HepG2 (cell line): ENCODE measurements at regions not wholly inside any gene's neighbourhood (a gene's known extent, or its start where the extent isn't known, plus 50 kb on each side); places are given as distances from the start of the nearest gene placed in this dataset.

Experiments used
- ATAC-seq: fragments of 200-7000 bp; cut with Tn5 transposase; 3 replicates; pipeline ENCODE4 v1.9.1; 2020; ENCODE audit warnings: mild to moderate bottlenecking, moderate library complexity
- BruUV-seq: library from RNA; stranded (reverse); fragments of 400-500 nt; replicated peaks from 2 replicates; lab custom pipeline; 2021; lab: Mats Ljungman, UMichigan
- CTCF ChIA-PET: fragments of 300-600 bp; formaldehyde crosslinking; extraction: SDS; loops from one replicate; lab custom pipeline; 2021; ENCODE audit warnings: low total read pairs, inconsistent platforms, low intra/inter-chr PET ratio; lab: Yijun Ruan, JAX
- POLR2A ChIA-PET: fragments of 350-600 bp; sonication (Branson Sonifier 250); formaldehyde crosslinking; loops from one replicate; lab custom pipeline; 2020; ENCODE audit warnings: antibody characterized with exemption, inconsistent platforms; lab: Yijun Ruan, JAX
- DNase-seq: peaks from one replicate; pipeline ENCODE4 v3.0.0-alpha.2; 2015; ENCODE audit warnings: low spot score
- FAIRE-seq: peaks from 3 replicates; lab custom pipeline; 2011; peaks lifted over from hg19 to GRCh38; lab: Jason Lieb, UNC
- H2AFZ ChIP-seq: one replicate; pipeline ENCODE4 v1.6.1; 2011; ENCODE audit warnings: low read length, inconsistent platforms
- H3K27ac ChIP-seq: fragments of 300-600 bp; 3 replicates; pipeline ENCODE4 v1.8.0; 2011; ENCODE audit warnings: mixed run types, mild to moderate bottlenecking, mixed read lengths, low read length, inconsistent platforms; ENCODE audit not compliant: insufficient read depth; ENCODE audit errors: extremely low read length
- H3K27me3 ChIP-seq, 2 experiments: fragments of 200-600 bp in 1 of 2; 2 replicates in 1 of 2; 3 replicates in 1 of 2; pipeline versions ENCODE4 v1.6.0 to v1.8.0; 2011; ENCODE audit warnings: low read length in 2 of 2, mild to moderate bottlenecking in 2 of 2, moderate library complexity in 2 of 2, inconsistent platforms in 1 of 2; ENCODE audit not compliant: insufficient read depth in 2 of 2, control insufficient read depth in 1 of 2
- H3K36me3 ChIP-seq, 2 experiments: fragments of 200-600 bp in 1 of 2; replicated peaks in 1 of 2; 2 replicates in 1 of 2; 3 replicates in 1 of 2; pipeline versions ENCODE4 v1.5.1 to v1.8.0; 2011; ENCODE audit warnings: low read length in 2 of 2, inconsistent platforms in 1 of 2; ENCODE audit not compliant: insufficient read depth in 2 of 2, control insufficient read depth in 1 of 2
- H3K4me1 ChIP-seq: 2 replicates; pipeline ENCODE4 v1.5.1; 2012; ENCODE audit warnings: low read length, inconsistent platforms; ENCODE audit not compliant: insufficient read depth
- H3K4me2 ChIP-seq: 2 replicates; pipeline ENCODE4 v1.6.0; 2011; ENCODE audit warnings: low read depth, low read length, inconsistent platforms
- H3K4me3 ChIP-seq, 3 experiments: fragments of 200-600 bp in 1 of 3; sonication (generic), shearing (Covaris generic) in 1 of 3; replicated peaks in 1 of 3; 2 replicates each; pipeline ENCODE4 v1.5.1; 2011 to 2016; ENCODE audit warnings: low read length in 3 of 3, inconsistent platforms in 2 of 3, low read depth in 2 of 3, mild to moderate bottlenecking in 2 of 3, control low read depth in 1 of 3, mixed read lengths in 1 of 3; ENCODE audit not compliant: insufficient read depth in 1 of 3
- H3K79me2 ChIP-seq: one replicate; pipeline ENCODE4 v1.6.1; 2011; ENCODE audit warnings: low read length, inconsistent platforms; ENCODE audit not compliant: insufficient read depth
- H3K9ac ChIP-seq: 2 replicates; pipeline ENCODE4 v1.6.0; 2011; ENCODE audit warnings: mild to moderate bottlenecking, low read depth, low read length, inconsistent platforms; ENCODE audit not compliant: insufficient read depth
- H3K9me3 ChIP-seq: 2 replicates; pipeline ENCODE4 v1.5.1; 2012; ENCODE audit warnings: mild to moderate bottlenecking, low read length
- H4K20me1 ChIP-seq: 2 replicates; pipeline ENCODE4 v1.6.0; 2011; ENCODE audit warnings: inconsistent platforms, mild to moderate bottlenecking, low read length, moderate library complexity; ENCODE audit not compliant: insufficient read depth
- ARNT2 ChIP-seq: sonication (generic); formaldehyde crosslinking; IDR thresholded peaks from 2 replicates; pipeline ENCODE4 v1.8.0; 2022; ENCODE audit warnings: mild to moderate bottlenecking, low read depth, missing genetic modification reagents, moderate library complexity
- BCLAF1 ChIP-seq: fragments of 450-650 bp; IDR thresholded peaks from 2 replicates; pipeline ENCODE4 v1.6.1; 2017; ENCODE audit warnings: mild to moderate bottlenecking
- FOXA1 ChIP-seq, 2 experiments: fragments of 450-650 bp in 1 of 2; sonication (generic) in 1 of 2; formaldehyde crosslinking in 1 of 2; IDR thresholded peaks; 2 replicates each; pipeline versions ENCODE4 v1.4.0 to v1.6.1; 2016 to 2020; ENCODE audit warnings: missing genetic modification reagents in 1 of 2
- GMEB1 ChIP-seq: sonication (generic); formaldehyde crosslinking; IDR thresholded peaks from 2 replicates; pipeline ENCODE4 v1.5.1; 2020; ENCODE audit warnings: missing genetic modification reagents, mild to moderate bottlenecking, borderline replicate concordance
- KDM3A ChIP-seq: IDR thresholded peaks from 2 replicates; pipeline ENCODE4 v1.6.1; 2018; ENCODE audit warnings: low read depth, missing compliant biosample characterization
- ZBTB10 ChIP-seq: sonication (generic); formaldehyde crosslinking; IDR thresholded peaks from 2 replicates; pipeline ENCODE4 v1.4.0; 2020; ENCODE audit warnings: missing genetic modification reagents, borderline replicate concordance
- ZNF772 ChIP-seq: sonication (generic); formaldehyde crosslinking; IDR thresholded peaks from 2 replicates; pipeline ENCODE4 v1.5.0; 2020; ENCODE audit warnings: mild to moderate bottlenecking, missing genetic modification reagents
- ZNF788 ChIP-seq: sonication (generic); formaldehyde crosslinking; IDR thresholded peaks from 2 replicates; pipeline ENCODE4 v1.5.0; 2020; ENCODE audit warnings: mild to moderate bottlenecking, missing genetic modification reagents, borderline replicate concordance
- WGBS: methylation state at CpG from one replicate; pipeline ENCODE4 v1.1.6; 2017; ENCODE audit warnings: low lambda C conversion rate; 5-methylcytosine and 5-hydroxymethylcytosine counted together
- in situ Hi-C: cut with HindIII; loops from 2 replicates; pipeline ENCODE4 v1.10.0; 2017; ENCODE audit warnings: low pct_unique_long_range_greater_than_20kb; ENCODE audit not compliant: extremely low pct_ligation_motif_present
- intact Hi-C: fragments of 100-400 bp; cut with micrococcal nuclease; formaldehyde crosslinking; loops from one replicate; pipeline ENCODE4 v1.10.0; 2022; ENCODE audit not compliant: unreplicated experiment

GRCh38 chr6:113693851-113694250 lies 163.3 kb upstream of the MARCKS start:
- H3K27ac ChIP-seq, result no peak overlapping the region
- no peak overlapping the region for H2AFZ ChIP-seq
- ChIA-PET POLR2A (interaction anchor here (1.2 to 2.1 kb wide), 2 partner anchors 51 to 165 kb away, joined by 8 to 12 read pairs; no protein-coding TSS in a partner anchor), CTCF (no interaction called here)
- no peak for FAIRE-seq
- no peak for ATAC-seq
- 93% methylated on average over 1 of the region's 1 CpG for WGBS
- H3K79me2 ChIP-seq, result no peaks in the 10 kb centered on the region
- no peak overlapping the region for H3K4me3 ChIP-seq
- no peak overlapping the region for H3K9ac ChIP-seq
- TF ChIP-seq ZNF772 (CRISPR knock-in tag), result no peak
- no peak for TF ChIP-seq BCLAF1
- peaks cover 29% of the 10 kb centered on the region for H3K4me1 ChIP-seq
- H3K9me3 ChIP-seq, result no peaks in the 10 kb centered on the region
- H4K20me1 ChIP-seq, result no peaks in the 10 kb centered on the region
- in situ Hi-C loops, result loop anchor here (10.0 kb wide), 1 partner anchor 161 kb away; the partner anchor contains the start of gene MARCKS
- intact Hi-C loops, result loop anchor here (1.0 to 10.0 kb wide), 2 partner anchors 51 to 161 kb away; partner anchors contain the start of gene MARCKS
- H3K27me3 ChIP-seq, result no peaks in the 10 kb centered on the region
- no peak overlapping the region for H3K4me2 ChIP-seq
- DNase-seq, result no peak
- no TSS peak for BruUV-seq
- H3K36me3 ChIP-seq, result no peaks in the 10 kb centered on the region

- BruUV-seq, result no TSS peak
- Histone ChIP-seq H3K27ac (no peak overlapping the region), H3K4me2 (no peak overlapping the region), H3K9ac (no peak overlapping the region), H3K4me3 (no peak overlapping the region), H3K36me3 (no peaks in the 10 kb centered on the region), H3K4me1 (peaks cover 35% of the 10 kb centered on the region), H3K27me3 (no peaks in the 10 kb centered on the region), H3K79me2 (no peaks in the 10 kb centered on the region), H2AFZ (no peak overlapping the region), H3K9me3 (no peaks in the 10 kb centered on the region), H4K20me1 (no peaks in the 10 kb centered on the region)
- ChIA-PET CTCF (no interaction called here), POLR2A (interaction anchor here (1.2 to 2.1 kb wide), 2 partner anchors 51 to 164 kb away, joined by 8 to 12 read pairs; no protein-coding TSS in a partner anchor)
- intact Hi-C loops, result loop anchor here (1.0 to 10.0 kb wide), 2 partner anchors 51 to 160 kb away; partner anchors contain the start of gene MARCKS
- no peak for FAIRE-seq
- 52% methylated on average over 2 of the region's 2 CpGs for whole genome bisulfite sequencing
- DNase-seq, result peak; percentile 37
- in situ Hi-C loops, result loop anchor here (10.0 kb wide), 1 partner anchor 160 kb away; the partner anchor contains the start of gene MARCKS
- ATAC-seq, result no peak
- TF ChIP-seq FOXA1 (IDR thresholded peaks at IDR 0.05), result 0 out of 2 replicates have a peak, but pooled peaks have one; percentile 6
- TF ChIP-seq FOXA1 (CRISPR knock-in tag; IDR thresholded peaks at IDR 0.05), result no peak
- TF ChIP-seq ZNF788 (CRISPR knock-in tag), result no peak
- no peak for TF ChIP-seq ZBTB10 (CRISPR knock-in tag)
- TF ChIP-seq GMEB1, result no peak
- no peak for TF ChIP-seq ARNT2 (CRISPR knock-in tag)
- TF ChIP-seq KDM3A (CRISPR knock-in tag), result no peak
Observed at GRCh38 chr6:113694278-113695077, 162.7 kb upstream of the MARCKS start.
